ENCODE measurements at regions not wholly inside any gene's neighbourhood (a gene's known extent, or its start where the extent isn't known, plus 50 kb on each side); places are given as distances from the start of the nearest gene placed in this dataset.

DNA sequence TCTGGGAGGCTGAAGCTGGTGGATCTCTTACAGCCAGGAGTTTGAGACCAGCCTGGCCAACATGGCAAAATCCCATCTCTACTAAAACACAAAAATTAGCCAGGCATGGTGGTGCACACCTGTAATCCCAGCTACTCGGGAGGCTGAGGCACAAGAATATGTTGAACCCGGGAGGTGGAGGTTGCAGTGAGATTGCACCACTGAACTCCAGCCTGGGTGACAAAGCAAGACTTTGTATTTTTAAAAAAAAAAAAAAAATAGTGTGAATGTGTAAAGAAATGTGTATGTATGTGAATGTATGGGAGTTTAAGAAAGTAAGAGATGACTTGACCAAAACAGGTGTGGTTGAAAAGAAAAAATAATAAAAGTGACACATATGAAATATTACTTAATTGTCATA is 167.7 kb upstream of the TEX13C start:
- TF ChIP-seq, protein P1, sequence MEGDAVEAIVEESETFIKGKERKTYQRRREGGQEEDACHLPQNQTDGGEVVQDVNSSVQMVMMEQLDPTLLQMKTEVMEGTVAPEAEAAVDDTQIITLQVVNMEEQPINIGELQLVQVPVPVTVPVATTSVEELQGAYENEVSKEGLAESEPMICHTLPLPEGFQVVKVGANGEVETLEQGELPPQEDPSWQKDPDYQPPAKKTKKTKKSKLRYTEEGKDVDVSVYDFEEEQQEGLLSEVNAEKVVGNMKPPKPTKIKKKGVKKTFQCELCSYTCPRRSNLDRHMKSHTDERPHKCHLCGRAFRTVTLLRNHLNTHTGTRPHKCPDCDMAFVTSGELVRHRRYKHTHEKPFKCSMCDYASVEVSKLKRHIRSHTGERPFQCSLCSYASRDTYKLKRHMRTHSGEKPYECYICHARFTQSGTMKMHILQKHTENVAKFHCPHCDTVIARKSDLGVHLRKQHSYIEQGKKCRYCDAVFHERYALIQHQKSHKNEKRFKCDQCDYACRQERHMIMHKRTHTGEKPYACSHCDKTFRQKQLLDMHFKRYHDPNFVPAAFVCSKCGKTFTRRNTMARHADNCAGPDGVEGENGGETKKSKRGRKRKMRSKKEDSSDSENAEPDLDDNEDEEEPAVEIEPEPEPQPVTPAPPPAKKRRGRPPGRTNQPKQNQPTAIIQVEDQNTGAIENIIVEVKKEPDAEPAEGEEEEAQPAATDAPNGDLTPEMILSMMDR (IDR thresholded peaks at IDR 0.05; ENCODE audit: borderline replicate concordance, extremely low read depth, low read length, poor library complexity, severe bottlenecking): no peak
- TF ChIP-seq EZH2 (IDR thresholded peaks at IDR 0.05; ENCODE audit: borderline replicate concordance, low read depth, low read length, severe bottlenecking): no peak

Data from DND-41 (cell line).